ENCODE measurements at regions not wholly inside any gene's neighbourhood (a gene's known extent, or its start where the extent isn't known, plus 50 kb on each side); places are given as distances from the start of the nearest gene placed in this dataset.

DNA sequence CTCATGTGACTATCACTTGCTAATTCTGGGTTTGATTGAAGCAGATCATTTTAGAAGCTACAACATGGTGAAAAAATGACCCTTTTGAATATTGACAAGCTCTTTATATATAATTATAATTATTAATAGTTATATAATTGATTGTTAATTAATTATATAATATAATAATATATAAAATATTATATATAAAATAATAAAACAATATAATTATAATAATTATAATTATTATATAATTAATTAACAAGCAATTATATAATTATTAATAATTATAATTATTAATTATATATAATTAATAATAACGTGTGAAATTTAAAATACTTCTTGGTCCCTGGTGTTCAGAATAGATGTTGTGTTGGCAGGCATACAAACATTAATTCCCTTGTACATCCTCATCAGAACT lies 404.1 kb upstream of the CDH19 start:
- Histone ChIP-seq H3K4me3 (no peak overlapping the region), H3K9me3 (ENCODE audit: low read depth) (no peaks in the 10 kb centered on the region), H3F3A (ENCODE audit: low read depth) (no peaks in the 10 kb centered on the region), H3K9ac (no peak overlapping the region), H3K79me2 (ENCODE audit: low read depth) (no peaks in the 10 kb centered on the region), H2AFZ (replicated peaks) (no peak overlapping the region), H3K36me3 (no peaks in the 10 kb centered on the region), H3K4me1 (no peaks in the 10 kb centered on the region), H3K27me3 (no peaks in the 10 kb centered on the region), H4K20me1 (ENCODE audit: low read depth) (no peaks in the 10 kb centered on the region), H3K4me2 (no peak overlapping the region), H3K27ac (no peak overlapping the region)
- no peak overlapping the region for H3K27ac Mint-ChIP-seq
- H3K4me1 Mint-ChIP-seq: no peaks in the 10 kb centered on the region
- no peaks in the 10 kb centered on the region for H3K36me3 Mint-ChIP-seq
- H3K27me3 Mint-ChIP-seq (ENCODE audit: insufficient read depth, low read depth): no peaks in the 10 kb centered on the region
- no peak for DNase-seq (ENCODE audit: low spot score)
- H3K9me3 Mint-ChIP-seq: no peaks in the 10 kb centered on the region
- TF ChIP-seq EZH2phosphoT487 (IDR thresholded peaks at IDR 0.05): no peak
- no peak for TF ChIP-seq CTCF (IDR thresholded peaks at IDR 0.05)
- TF ChIP-seq EZH2 (IDR thresholded peaks at IDR 0.05): no peak
- H3K4me3 Mint-ChIP-seq: no peak overlapping the region

GRCh38 chr18:67007085-67007484 lies 403.2 kb upstream of the CDH19 start:
- Mint-ChIP-seq H3K4me3 (no peak overlapping the region), H3K9me3 (no peaks in the 10 kb centered on the region), H3K36me3 (no peaks in the 10 kb centered on the region), H3K4me1 (no peaks in the 10 kb centered on the region), H3K27me3 (ENCODE audit: insufficient read depth, low read depth) (no peaks in the 10 kb centered on the region), H3K27ac (no peak overlapping the region)
- H3K4me3 ChIP-seq: no peak overlapping the region
- no peak overlapping the region for H2AFZ ChIP-seq (replicated peaks)
- H4K20me1 ChIP-seq (ENCODE audit: low read depth): no peaks in the 10 kb centered on the region
- no peaks in the 10 kb centered on the region for H3K36me3 ChIP-seq
- no peak for DNase-seq (ENCODE audit: low spot score)
- H3K27me3 ChIP-seq: no peaks in the 10 kb centered on the region
- H3K4me1 ChIP-seq: no peaks in the 10 kb centered on the region
- H3K79me2 ChIP-seq (ENCODE audit: low read depth): no peaks in the 10 kb centered on the region
- no peak overlapping the region for H3K9ac ChIP-seq
- H3K9me3 ChIP-seq (ENCODE audit: low read depth): no peaks in the 10 kb centered on the region
- no peak overlapping the region for H3K4me2 ChIP-seq
- no peak overlapping the region for H3K27ac ChIP-seq
- no peaks in the 10 kb centered on the region for H3F3A ChIP-seq (ENCODE audit: low read depth)
- TF ChIP-seq EZH2 (IDR thresholded peaks at IDR 0.05): no peak
- TF ChIP-seq CTCF (IDR thresholded peaks at IDR 0.05): no peak
- no peak for TF ChIP-seq EZH2phosphoT487 (IDR thresholded peaks at IDR 0.05)

DNA sequence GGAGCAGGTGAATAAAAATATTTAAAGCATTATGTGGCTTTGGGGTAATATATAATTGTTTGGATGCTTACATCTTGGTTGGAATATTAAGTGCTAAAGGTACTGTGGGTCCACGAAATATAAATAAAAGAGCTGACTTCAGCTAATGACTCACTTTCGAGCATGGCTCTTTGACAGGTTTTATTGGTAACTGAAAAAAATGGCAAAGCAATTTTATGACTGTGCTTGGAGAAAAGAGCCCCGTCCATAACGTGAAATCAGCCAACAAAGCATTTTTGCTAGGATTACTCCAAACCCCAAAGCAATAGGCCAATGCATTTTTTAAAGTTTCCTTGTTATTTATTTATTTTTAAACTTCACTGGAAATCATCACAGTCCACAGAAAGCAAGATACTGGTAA lies 397.2 kb upstream of the CDH19 start:
- no peaks in the 10 kb centered on the region for H3K4me1 ChIP-seq
- no peaks in the 10 kb centered on the region for H3F3A ChIP-seq (ENCODE audit: low read depth)
- no peak overlapping the region for H3K27ac ChIP-seq
- no peak overlapping the region for H3K4me2 ChIP-seq
- no peak overlapping the region for H2AFZ ChIP-seq (replicated peaks)
- Mint-ChIP-seq H3K27me3 (ENCODE audit: insufficient read depth, low read depth) (no peaks in the 10 kb centered on the region), H3K36me3 (no peaks in the 10 kb centered on the region), H3K9me3 (no peaks in the 10 kb centered on the region), H3K4me3 (no peak overlapping the region), H3K4me1 (no peaks in the 10 kb centered on the region), H3K27ac (no peak overlapping the region)
- H3K36me3 ChIP-seq: no peaks in the 10 kb centered on the region
- DNase-seq (ENCODE audit: low spot score): no peak
- no peaks in the 10 kb centered on the region for H3K27me3 ChIP-seq
- no peaks in the 10 kb centered on the region for H3K9me3 ChIP-seq (ENCODE audit: low read depth)
- H3K4me3 ChIP-seq: no peak overlapping the region
- H3K79me2 ChIP-seq (ENCODE audit: low read depth): no peaks in the 10 kb centered on the region
- no peak for TF ChIP-seq EZH2phosphoT487 (IDR thresholded peaks at IDR 0.05)
- TF ChIP-seq EZH2 (IDR thresholded peaks at IDR 0.05): no peak
- no peak for TF ChIP-seq CTCF (IDR thresholded peaks at IDR 0.05)
- no peak overlapping the region for H3K9ac ChIP-seq
- H4K20me1 ChIP-seq (ENCODE audit: low read depth): no peaks in the 10 kb centered on the region

DNA sequence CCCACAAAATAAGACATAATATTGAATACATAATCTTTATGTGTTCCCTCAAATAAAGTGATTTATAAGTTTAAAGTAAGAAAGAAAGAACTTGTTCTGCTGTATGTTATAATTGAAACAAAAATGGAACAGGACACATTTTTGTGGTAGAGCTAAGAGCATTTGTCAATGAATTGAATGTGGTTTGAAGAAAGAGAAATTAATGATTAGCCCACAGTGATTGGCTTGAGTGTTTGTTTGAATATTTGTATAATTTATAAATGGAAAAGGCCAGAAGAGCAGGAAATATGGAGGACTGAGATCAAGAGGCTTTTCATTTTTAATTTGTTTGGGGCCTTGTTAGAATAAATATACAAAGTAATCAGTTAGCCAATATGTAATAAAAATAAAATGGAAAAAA lies 395.1 kb upstream of the CDH19 start:
- H3K4me2 ChIP-seq: no peak overlapping the region
- Mint-ChIP-seq H3K9me3 (no peaks in the 10 kb centered on the region), H3K27ac (no peak overlapping the region), H3K4me1 (no peaks in the 10 kb centered on the region), H3K27me3 (ENCODE audit: insufficient read depth, low read depth) (peaks cover 2% of the 10 kb centered on the region), H3K36me3 (no peaks in the 10 kb centered on the region), H3K4me3 (no peak overlapping the region)
- no peak for DNase-seq (ENCODE audit: low spot score)
- no peaks in the 10 kb centered on the region for H3K79me2 ChIP-seq (ENCODE audit: low read depth)
- no peaks in the 10 kb centered on the region for H3K27me3 ChIP-seq
- no peak overlapping the region for H2AFZ ChIP-seq (replicated peaks)
- no peaks in the 10 kb centered on the region for H3K4me1 ChIP-seq
- H3K9ac ChIP-seq: no peak overlapping the region
- H3F3A ChIP-seq (ENCODE audit: low read depth): no peaks in the 10 kb centered on the region
- no peaks in the 10 kb centered on the region for H3K9me3 ChIP-seq (ENCODE audit: low read depth)
- no peaks in the 10 kb centered on the region for H3K36me3 ChIP-seq
- no peaks in the 10 kb centered on the region for H4K20me1 ChIP-seq (ENCODE audit: low read depth)
- no peak overlapping the region for H3K27ac ChIP-seq
- no peak overlapping the region for H3K4me3 ChIP-seq
- TF ChIP-seq EZH2phosphoT487 (IDR thresholded peaks at IDR 0.05): no peak
- TF ChIP-seq EZH2 (IDR thresholded peaks at IDR 0.05): no peak
- TF ChIP-seq CTCF (IDR thresholded peaks at IDR 0.05): no peak
